HUDEP-2 (cell line): ENCODE measurements at regions not wholly inside any gene's neighbourhood (a gene's known extent, or its start where the extent isn't known, plus 50 kb on each side); places are given as distances from the start of the nearest gene placed in this dataset.
A peak's percentile ranks its signal among the peaks of the same experiment; 100 is the strongest.

Experiments used
- DNase-seq, 76 experiments: peaks; one replicate each; lab custom pipeline; 2025; ENCODE audit not compliant: unreplicated experiment in 76 of 76; lab: John Stamatoyannopoulos, UW

DNA sequence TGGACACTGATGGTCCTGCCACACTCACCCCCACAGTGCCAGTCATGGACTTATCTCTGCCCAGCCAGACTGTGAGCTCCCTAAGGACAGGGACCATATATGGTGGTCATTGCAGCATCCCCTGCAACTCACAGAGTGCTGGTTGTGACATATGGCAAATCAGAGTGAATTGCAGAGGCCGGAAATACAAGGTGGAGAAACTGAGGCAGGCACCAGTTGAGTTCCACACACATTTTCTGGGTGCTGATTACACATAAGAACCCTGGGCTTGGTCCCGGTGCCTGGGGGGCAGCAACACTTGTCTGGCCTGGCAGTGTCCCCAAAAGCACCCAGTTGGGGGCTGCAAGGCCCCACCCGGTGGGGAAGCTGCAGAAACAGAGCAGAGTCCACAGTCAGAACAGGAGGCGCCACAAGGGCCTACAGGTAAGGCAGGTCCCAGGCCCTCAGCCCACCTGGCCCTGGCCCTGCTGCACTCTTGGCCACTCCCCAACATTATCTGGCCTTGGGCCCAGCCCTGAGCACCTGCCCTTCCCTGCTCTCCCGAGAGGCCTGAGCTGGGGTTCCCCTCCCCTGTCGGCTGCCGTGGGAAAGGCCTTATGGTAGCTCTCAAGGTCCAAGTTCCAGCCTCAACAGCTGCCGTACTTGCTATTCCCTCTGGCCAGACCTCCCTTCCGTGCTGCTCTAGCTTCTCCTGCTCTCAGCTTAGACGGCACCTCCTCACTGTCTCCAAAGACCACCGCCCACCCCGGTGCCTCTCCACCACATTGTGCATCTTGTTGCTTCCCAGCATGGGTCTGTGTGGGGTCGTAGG lies 140.8 kb upstream of the PTPN1 start:
- no peak for DNase-seq

- DNase-seq: no peak
Measured at GRCh38 chr20:50370036-50370566, 140.1 kb upstream of the PTPN1 start.

DNA sequence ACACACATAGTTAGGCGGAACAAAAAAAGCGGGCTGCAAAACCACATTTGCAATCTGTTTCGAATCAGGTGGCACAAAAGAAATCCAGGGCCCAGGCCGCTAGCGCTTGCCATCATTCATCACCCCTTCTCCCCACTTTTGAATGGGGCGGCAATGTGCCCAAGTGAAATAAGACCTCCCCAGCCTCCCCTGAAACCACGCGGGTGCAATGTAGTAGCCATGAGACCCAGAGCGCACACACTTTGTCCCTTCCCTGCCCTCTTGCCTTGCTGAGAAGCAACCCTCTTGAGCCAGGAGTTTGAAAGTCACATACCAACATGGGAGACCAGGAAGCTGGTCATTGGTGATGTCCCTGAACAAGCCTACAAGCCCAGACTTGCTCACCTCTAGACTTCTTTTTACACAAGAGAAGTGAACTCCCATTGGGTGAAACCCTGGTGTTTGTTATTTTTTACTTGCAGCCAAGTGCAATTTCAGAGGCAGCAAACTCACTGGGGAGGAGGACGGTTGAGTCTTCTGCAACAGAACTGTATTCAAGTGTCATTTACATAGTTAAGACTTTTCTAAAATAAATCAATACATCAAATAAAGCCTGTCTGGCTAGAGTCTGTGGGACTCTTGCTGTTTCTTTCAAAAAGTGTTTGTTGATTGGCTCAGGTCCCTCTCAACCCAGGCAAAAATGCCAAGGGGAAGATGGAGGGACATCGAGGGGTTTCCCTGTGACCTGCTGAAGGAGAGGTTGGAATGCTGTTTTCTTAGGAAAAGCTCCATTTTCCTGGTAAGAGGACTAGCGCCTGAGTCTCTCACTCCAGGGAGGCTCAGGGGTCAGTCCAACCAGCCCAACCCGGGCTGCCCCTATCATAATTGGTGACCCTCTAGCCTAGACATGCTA lies 138.1 kb upstream of the PTPN1 start:
- DNase-seq: no peak

DNA sequence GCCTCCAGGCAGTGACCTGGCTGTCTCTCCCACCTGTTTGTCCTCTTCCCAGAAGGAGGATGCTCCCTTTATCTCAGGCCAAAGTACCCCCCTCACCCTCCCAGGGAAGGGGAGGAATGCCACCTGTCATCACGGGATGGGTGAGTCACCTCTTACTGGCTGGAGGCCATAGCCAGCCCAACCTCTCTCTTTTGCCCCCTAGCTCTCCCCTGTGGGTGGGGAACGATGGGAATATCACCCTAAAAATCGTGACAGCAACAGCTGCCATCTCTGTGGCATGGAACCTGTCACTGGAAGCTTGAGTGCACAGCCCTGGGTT lies 137.5 kb upstream of the PTPN1 start:
- no peak for DNase-seq

GRCh38 chr20:50373674-50374286 lies 136.4 kb upstream of the PTPN1 start:
- no peak for DNase-seq

GRCh38 chr20:50374541-50375078 lies 135.6 kb upstream of the PTPN1 start:
- DNase-seq: no peak

DNA sequence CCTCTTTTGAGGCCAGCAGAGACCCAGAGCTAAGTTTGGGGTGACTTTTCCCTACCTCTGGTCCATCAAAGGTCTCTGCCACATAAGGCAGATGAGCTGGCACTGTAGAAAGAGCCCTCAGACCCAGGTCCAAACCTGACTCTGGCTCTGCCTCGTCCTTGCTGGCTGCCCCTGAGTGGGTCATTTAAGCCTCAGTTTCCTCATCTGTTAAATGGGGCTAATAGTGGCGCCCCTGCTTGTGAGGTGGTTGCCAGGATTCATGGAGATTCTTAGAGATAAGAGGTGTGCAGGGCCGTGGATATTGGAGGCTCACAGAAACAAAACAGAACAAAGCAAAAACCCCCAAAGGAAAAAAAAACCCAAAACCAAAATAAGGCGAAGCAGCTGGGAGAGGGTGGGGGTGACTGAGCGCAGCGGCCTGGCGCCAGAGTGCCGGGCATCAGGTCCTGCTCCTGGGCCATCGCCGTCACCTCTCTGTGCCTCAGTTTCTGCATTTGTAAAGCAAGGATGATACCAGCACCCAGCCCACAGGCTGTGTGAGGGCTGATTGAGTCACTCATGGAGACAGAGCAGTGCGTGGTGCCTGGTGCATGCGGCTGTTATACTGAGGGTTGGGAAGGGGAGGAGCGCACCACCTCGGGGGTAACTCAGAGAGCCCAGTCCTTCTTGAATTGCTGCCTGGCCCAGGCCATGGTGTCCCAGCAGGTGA lies 133.8 kb upstream of the PTPN1 start:
- no peak for DNase-seq

GRCh38 chr20:50376888-50377459 lies 133.2 kb upstream of the PTPN1 start:
- DNase-seq: no peak

DNA sequence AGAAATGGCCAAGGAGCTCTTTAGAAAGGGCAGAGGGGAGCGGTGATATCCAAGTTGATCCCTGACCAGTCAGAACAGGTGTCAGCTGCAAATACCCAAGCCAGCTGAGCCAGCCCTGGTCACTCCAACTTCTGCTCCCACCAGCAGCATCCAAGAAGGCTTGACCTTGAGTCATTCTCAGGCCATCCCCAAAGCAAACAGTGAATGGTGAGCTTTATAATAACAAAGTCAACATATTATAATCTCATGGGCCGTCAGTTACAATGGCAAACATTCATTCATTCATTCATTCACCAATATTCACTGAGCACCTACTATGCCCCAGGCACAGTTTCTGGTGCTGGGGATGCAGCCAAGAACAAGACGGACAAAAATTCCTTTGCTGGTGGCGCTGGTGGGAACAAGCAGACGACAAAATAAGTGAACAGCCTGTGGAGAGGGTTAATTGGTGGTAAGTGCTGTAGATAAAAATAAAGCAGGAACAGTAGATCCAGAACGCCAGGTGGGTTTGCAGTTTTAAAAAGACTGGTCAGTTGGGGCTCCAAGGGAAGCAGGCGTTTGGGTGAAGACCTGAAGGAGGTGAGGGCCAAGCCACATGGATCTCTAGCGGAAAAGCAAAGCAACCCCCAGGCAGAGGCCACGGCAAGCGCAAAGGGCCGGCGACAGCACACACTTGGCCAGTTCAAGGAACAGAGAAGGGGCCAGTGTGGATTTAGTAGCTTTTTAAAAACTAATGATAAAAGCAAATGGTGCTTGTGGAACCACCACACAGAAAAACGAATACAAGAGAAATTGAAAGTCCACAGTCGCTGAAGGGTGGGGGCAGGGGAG lies 131.8 kb upstream of the PTPN1 start:
- DNase-seq: no peak

- DNase-seq: no peak
Measured at GRCh38 chr20:50379049-50379990, 130.9 kb upstream of the PTPN1 start.

- DNase-seq: no peak
Measured at GRCh38 chr20:50379991-50380696, 130.0 kb upstream of the PTPN1 start.

DNA sequence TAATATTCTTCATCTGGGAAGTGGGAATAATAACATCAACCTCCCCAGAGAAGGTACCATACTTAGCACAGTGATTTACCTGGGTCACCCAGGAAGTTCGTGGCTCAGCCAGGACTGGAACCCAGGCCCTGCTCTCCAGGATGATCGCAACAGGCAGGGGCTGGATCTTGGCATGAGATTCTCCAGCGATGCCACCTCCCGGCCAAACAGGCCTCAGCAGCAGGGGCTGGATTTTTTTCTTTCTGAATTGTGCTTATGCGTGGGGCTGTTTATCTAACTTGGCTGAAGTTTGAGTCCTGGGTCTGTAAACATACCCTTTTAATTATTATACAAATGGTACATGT lies 129.5 kb upstream of the PTPN1 start:
- peak in 15 of 76 experiments; percentile 2 to 37 (median 8) for DNase-seq

DNA sequence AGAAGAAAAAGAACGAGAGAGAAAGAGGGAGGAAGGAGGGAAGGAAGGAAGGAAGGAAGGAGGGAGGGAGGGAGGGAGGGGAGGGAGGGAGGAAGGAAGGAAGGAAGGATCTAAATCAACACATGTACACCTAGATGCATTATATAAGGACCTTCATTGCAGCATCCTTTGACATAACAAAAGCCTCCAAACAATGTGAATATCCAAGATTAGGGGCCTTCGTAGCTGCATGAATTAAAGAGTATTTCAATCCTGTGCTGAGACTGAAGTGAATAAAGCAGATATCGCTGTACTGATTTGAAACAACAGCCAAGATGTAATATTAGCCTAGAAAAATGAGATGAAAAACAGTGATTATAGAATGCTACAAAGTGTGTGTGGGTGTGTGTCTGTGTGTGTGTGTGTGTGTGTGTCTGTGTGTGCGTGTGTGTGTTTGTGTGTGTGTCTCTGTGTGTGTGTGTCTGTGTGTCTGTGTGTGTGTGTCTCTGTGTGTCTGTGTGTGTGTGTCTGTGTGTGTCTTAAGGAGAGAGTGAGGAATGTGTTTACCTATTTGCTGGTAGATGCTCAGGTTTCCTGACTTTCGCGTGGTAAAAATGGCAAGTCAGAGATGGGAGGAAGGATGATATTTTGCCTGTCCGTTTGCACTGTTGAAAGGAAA lies 129.0 kb upstream of the PTPN1 start:
- no peak for DNase-seq

DNA sequence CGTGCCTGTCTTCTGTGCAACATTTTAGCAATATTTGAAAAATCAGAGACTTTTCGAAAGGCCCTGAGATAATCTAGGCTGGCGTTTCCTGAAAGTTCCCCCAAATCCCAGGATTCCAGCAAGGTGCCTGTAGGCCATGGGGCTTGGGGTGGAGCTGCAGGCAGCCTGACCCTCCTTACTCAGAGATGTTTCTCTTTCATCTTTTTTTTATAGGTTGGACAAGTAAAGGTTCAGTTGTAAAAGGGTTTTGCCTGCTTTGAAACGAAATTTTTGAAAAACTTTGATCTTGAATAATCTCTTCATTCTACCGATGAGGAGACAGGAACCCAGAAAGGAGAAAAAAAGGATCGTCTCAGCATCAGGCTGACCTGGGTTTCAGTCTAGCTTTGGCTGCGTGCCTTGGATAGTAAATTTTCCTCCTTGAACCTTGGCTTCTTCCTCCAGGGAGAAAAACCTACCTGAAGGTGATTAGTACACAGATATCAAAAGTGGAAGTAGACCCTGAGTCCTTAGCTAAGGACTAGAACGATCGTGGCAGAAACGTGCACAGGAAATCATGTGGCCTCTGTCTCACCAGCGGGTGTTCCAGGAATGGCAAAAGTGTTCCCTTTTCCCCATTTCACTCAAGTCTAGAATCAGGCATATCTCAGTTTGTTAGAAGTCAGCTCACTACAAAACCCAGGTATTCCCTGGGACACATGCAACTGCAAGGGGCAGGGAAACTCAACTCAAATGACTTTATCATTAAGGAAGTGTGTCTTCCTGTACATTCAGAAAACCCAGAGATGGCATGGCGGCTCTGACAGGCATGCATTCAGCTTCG lies 128.2 kb upstream of the PTPN1 start:
- no peak for DNase-seq

DNA sequence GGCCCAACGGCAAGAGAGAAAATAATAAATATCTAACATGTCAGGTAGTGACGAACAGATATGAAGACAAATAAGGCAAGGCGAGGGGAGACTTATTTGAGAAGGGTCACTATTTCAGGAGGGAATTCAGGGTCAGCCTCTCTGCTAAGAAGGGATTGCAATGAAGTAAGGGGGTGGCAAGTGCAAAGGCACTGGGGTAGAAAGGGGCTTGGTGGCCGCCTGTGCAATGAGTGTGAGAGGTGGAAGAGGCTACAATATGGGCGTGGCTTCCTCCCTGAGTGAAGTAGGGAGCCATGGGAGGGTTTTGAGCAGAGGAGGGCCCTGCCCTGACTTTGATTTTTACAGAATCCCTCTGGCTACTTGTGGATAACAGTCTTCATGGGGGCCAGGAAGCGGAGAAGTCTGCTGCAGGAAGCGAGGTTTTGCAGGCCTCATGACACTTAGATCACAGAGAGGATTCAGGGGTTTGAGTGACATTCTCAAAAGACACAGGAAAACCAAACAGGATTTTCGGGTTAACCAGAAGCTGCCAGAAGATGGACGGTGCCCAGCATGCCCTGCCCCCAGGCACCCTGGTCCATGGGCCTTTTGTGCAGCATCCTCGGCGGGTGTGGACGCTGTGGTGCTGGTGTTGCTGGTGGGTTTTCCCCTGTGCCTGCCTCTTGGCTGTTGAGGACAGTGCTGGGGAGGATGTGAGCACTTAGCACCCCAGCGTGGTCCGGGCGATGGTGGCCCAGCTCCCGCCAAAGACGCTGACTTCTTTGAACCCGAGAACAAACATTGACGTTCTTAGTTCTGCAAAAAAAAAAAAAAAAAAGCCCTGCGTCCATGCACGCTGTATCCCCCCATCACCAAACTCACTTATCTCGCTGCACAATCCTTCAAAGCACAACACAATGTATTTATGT lies 124.2 kb upstream of the PTPN1 start:
- DNase-seq: no peak
